AG09319 (cell line): ENCODE measurements at regions not wholly inside any gene's neighbourhood (a gene's known extent, or its start where the extent isn't known, plus 50 kb on each side); places are given as distances from the start of the nearest gene placed in this dataset.

Experiments
- DNase-seq: peaks from one replicate; pipeline ENCODE4 v3.0.0-alpha.2; 2010; ENCODE audit warnings: low read depth; ENCODE audit errors: extremely low read depth
- TF ChIP-seq, protein P1 (sequence below): IDR thresholded peaks from 2 replicates; pipeline ENCODE4 v1.5.1; 2011; ENCODE audit warnings: low read depth, mild to moderate bottlenecking, inconsistent platforms, low read length, moderate library complexity

DNA sequence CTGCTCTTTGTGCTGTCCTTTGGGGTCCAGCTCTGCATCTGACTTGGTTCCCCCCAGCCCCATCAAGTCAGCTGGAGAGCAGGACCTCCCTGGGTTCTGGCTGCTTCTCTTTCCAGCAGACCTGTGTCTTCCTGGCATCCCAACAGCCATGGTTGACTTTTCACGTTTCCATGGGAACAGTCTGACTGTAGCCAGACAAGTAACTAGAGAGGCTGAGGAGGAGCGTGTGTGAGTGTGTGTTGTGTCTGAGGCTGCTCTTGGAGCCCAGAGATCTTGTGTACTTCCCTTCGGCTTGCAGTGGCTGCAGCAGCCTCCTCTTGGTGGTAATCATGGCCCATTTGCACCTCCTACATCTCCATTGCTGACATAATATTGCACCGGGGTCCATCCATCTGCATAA, 332.0 kb downstream of the RPS24 start:
- no peak for DNase-seq

DNA sequence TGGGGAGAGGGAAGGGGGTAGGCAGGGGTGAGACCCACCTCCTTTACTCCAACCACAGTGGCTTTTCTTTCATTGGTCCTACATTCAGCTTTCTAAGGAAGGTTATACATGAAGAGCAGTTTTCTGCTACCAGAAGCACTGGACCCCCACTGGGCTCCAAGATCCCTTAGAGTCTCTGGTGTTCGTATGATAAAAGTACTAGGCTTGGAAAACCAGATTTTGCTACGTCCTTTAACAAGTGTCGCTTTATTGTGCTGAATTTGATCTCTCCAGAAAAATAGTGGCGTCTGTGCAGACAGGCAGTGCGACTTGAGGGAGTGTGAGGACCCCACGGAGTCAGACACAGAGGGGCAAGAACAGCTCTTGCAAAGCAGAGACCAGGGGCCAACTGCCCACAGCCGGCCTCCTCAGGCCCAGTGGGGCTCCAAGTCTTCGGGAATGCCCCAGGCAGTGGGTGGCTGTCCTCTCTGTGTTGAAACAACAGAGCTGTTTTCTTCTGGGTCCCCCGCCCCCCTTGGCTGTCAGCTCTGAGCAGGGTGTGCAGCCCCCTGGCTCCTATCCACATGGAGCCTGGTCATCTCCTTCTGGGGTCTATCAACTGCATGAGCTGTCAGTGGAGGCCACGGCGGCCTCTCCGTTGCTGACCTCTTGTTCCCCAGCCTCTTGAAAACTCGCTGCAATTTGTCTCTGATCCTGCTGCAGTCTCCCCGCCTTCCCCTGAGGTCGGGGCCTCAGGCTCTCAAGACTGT, 333.2 kb downstream of the RPS24 start:
- DNase-seq: no peak

More for the DNA sequence above, 332.0 kb downstream of the RPS24 start:
- TF ChIP-seq, protein P1, sequence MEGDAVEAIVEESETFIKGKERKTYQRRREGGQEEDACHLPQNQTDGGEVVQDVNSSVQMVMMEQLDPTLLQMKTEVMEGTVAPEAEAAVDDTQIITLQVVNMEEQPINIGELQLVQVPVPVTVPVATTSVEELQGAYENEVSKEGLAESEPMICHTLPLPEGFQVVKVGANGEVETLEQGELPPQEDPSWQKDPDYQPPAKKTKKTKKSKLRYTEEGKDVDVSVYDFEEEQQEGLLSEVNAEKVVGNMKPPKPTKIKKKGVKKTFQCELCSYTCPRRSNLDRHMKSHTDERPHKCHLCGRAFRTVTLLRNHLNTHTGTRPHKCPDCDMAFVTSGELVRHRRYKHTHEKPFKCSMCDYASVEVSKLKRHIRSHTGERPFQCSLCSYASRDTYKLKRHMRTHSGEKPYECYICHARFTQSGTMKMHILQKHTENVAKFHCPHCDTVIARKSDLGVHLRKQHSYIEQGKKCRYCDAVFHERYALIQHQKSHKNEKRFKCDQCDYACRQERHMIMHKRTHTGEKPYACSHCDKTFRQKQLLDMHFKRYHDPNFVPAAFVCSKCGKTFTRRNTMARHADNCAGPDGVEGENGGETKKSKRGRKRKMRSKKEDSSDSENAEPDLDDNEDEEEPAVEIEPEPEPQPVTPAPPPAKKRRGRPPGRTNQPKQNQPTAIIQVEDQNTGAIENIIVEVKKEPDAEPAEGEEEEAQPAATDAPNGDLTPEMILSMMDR: no peak

DNA sequence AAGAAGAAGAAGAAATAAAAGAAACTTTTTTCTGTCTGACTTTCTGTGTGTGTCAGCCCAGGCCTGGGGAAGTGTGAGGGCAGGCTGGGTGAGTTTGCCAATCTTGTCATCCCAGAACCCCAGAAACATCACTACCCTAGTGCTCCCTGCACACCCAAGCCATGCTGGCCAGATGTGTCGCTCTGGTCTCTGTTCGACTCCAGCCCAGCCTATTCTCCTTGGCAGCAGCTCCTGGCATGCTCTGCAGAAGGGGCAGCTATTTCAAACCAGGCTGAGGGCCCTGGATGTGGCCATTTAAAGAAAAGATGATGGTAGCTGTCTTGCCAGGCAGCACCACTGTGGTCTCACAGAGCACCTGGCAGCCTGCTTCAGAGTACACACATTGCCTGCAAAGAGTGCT, 334.1 kb downstream of the RPS24 start:
- no peak for DNase-seq
- TF ChIP-seq, protein P1: no peak

More for the DNA sequence above, 333.2 kb downstream of the RPS24 start:
- TF ChIP-seq, protein P1: no peak

DNA sequence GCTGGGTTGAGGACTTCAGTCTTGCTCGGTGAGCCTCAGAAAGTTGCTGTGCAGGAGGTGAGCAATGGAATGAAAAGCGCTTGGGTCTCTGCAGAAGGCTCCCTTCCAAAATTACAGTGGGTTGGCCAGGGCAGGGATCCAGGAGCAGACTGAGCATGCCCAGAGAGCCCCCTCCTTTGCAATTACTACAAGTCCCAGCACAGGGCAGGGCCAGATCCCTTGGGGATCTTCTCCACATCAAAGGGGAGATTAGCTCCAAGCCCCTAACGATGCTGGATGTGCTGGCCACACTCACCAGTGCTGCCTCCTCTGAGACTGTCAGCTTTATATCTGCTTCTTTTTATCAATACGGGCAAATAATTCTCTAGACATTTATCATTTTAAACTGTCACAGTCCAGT, 337.5 kb downstream of the RPS24 start:
- no peak for DNase-seq
- TF ChIP-seq, protein P1: no peak

DNA sequence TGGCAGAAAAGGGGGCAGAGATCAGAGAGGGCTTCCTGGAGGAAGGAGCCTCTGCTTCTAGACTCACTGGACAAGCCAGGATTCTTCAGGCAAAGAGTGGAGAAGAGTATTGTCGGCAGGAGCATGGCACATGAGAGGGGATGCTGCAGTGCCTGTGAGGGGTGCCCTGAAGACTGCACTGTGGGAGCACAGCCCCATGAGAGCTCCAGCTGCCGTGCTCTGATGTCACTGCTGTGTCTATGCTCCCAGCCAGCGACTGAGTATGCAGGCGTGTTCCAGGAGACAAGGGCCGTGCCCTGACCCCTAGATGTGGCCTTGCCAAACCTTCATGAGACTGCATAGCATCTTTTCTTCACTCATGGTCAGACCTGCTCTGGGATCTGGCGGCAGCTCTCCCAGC, 339.1 kb downstream of the RPS24 start:
- TF ChIP-seq, protein P1: no peak
- no peak for DNase-seq

DNA sequence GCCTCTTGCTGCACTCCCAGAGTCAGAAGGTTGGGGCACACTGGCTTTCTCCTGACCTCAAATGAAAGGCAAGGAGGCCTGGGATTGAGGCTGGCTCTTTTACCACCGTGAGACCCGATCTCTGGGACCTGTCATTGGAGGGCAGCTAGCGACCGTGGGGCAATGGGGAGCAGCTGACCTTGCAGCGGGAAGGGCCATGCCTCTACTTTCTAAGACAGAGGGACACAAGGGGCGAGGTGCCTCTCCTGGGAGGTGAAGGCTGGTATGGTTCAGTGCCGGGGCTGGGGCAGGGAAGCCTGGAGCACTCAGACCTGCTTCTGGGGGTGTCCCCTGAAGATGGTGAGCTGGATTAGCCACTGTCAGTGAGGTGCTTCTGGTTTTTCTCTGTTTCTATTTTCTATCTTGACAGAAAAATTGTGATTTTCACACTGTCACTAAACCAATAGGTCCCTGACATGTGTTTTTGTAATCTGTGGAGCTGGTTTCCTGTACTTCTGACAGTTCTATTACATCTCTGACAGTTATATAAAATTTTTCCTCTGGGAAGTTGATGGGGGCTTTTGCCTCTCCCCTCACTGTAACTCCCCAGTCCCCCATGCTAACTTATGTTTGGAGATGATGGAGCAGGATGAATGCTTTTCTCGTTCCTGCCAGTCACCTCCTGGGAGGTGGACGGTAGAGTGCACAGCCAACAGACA, 340.8 kb downstream of the RPS24 start:
- TF ChIP-seq, protein P1: no peak
- DNase-seq: no peak

DNA sequence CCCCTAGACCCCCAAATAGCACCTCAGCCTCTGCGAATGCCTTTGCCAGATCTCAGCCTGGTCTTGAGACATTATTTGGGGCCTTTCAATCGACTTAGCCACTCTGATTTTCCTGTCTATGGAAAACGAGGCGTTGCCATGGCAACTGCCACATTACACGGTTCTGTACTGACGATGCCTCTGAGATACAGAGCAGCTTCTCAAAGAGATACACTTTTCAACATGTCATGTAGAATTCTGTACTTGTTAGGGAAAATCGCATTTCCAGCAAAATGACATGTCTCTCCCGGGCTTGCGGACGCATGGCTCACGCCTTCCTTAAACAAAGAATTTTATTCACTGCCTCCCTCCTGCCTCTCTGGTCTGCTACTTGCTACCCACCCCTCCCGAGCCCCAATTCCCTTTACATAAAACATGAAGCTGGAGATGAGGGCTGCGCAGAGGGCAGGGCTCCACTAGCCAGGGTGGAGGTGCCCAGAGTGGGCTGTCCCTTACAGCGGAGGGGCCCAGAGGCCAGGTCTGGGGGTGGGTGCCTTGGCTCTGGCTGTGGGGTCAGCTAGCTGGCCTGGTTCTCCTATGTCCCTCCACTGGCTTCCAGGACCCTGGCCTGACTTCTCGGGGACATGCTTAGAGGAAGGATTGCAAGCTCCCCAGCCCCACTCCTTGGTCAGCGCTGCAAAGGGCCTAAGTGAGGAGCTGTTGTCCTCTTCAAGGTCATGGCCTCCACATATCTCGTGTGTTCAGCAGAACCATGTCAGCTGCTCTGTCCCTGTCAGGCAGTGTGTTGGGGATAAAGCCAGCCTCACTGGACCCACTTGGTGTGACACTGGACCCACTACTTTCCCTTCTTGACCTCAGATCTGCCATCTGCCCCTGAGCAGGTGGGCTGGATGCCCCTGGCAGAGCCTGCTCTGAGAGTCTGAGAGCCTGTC, 342.5 kb downstream of the RPS24 start:
- no peak for DNase-seq
- TF ChIP-seq, protein P1: no peak
